IMR-90 (cell line): ENCODE measurements at regions not wholly inside any gene's neighbourhood (a gene's known extent, or its start where the extent isn't known, plus 50 kb on each side); places are given as distances from the start of the nearest gene placed in this dataset.

Experiments
- ATAC-seq: fragments of 200-7000 bp; cut with Tn5 transposase; 2 replicates; pipeline ENCODE4 v1.9.1; 2020; ENCODE audit warnings: low read depth, mild to moderate bottlenecking, moderate library complexity
- BruUV-seq: library from RNA; stranded (reverse); fragments of 400-500 nt; replicated peaks from 2 replicates; lab custom pipeline; 2021; lab: Mats Ljungman, UMichigan
- CTCF ChIA-PET: fragments of 300-600 bp; formaldehyde crosslinking; extraction: SDS; loops from one replicate; lab custom pipeline; 2021; ENCODE audit warnings: antibody characterized with exemption; lab: Yijun Ruan, JAX
- POLR2A ChIA-PET: fragments of 300-600 bp; sonication (Branson Sonifier 250); formaldehyde crosslinking; loops from one replicate; lab custom pipeline; 2022; ENCODE audit warnings: antibody characterized with exemption; ENCODE audit not compliant: unreplicated experiment; lab: Charles Lee
- DNase-seq: peaks from one replicate; pipeline ENCODE4 v3.0.0; 2013
- H2AFZ ChIP-seq: replicated peaks from 2 replicates; pipeline ENCODE3; 2013; ENCODE audit warnings: low read length, mild to moderate bottlenecking; ENCODE audit not compliant: poor library complexity
- H2AK5ac ChIP-seq: 2 replicates; pipeline ENCODE4 v1.6.1; 2013; ENCODE audit warnings: low read depth, low read length, inconsistent platforms
- H2AK9ac ChIP-seq: replicated peaks from 2 replicates; pipeline ENCODE3; 2013; ENCODE audit warnings: mild to moderate bottlenecking, low read depth, low read length, moderate library complexity; ENCODE audit not compliant: poor library complexity
- H2BK120ac ChIP-seq: 2 replicates; pipeline ENCODE4 v1.6.1; 2013; ENCODE audit warnings: low read depth, low read length, inconsistent platforms
- H2BK15ac ChIP-seq: 3 replicates; pipeline ENCODE4 v1.6.1; 2013; ENCODE audit warnings: low read depth, low read length, inconsistent platforms
- H2BK20ac ChIP-seq: 2 replicates; pipeline ENCODE4 v1.6.1; 2013; ENCODE audit warnings: low read depth, mild to moderate bottlenecking, inconsistent platforms, low read length, moderate library complexity
- H2BK5ac ChIP-seq: 2 replicates; pipeline ENCODE4 v1.6.1; 2013; ENCODE audit warnings: mild to moderate bottlenecking, low read depth, low read length, inconsistent platforms; ENCODE audit not compliant: poor library complexity, severe bottlenecking
- H3K14ac ChIP-seq: replicated peaks from 2 replicates; pipeline ENCODE4 v1.6.1; 2013; ENCODE audit warnings: low read depth, low read length, inconsistent platforms
- H3K18ac ChIP-seq: 2 replicates; pipeline ENCODE4 v1.6.1; 2013; ENCODE audit warnings: low read depth, low read length, control low read depth
- H3K23ac ChIP-seq: 2 replicates; pipeline ENCODE4 v1.6.1; 2013; ENCODE audit warnings: low read depth, low read length, inconsistent platforms
- H3K27ac ChIP-seq: 2 replicates; pipeline ENCODE4 v1.5.1; 2013; ENCODE audit warnings: mild to moderate bottlenecking, control low read depth, low read length; ENCODE audit not compliant: insufficient read depth
- H3K27me3 ChIP-seq: 2 replicates; pipeline ENCODE4 v1.6.1; 2013; ENCODE audit warnings: low read length; ENCODE audit not compliant: control insufficient read depth, insufficient read depth
- H3K36me3 ChIP-seq: 2 replicates; pipeline ENCODE4 v1.6.1; 2013; ENCODE audit warnings: low read length, mixed read lengths; ENCODE audit not compliant: control insufficient read depth, insufficient read depth
- H3K4ac ChIP-seq: 2 replicates; pipeline ENCODE4 v1.6.1; 2013; ENCODE audit warnings: low read depth, low read length, inconsistent platforms
- H3K4me1 ChIP-seq: 2 replicates; pipeline ENCODE4 v1.6.1; 2013; ENCODE audit warnings: low read length, mixed read lengths; ENCODE audit not compliant: control insufficient read depth, insufficient read depth
- H3K4me2 ChIP-seq: 2 replicates; pipeline ENCODE4 v1.6.1; 2013; ENCODE audit warnings: low read depth, mild to moderate bottlenecking, control low read depth, low read length, moderate library complexity
- H3K4me3 ChIP-seq: 2 replicates; pipeline ENCODE4 v1.5.1; 2013; ENCODE audit warnings: low read depth, mild to moderate bottlenecking, control low read depth, low read length, moderate library complexity; ENCODE audit not compliant: insufficient read depth
- H3K56ac ChIP-seq: 2 replicates; pipeline ENCODE4 v1.6.1; 2013; ENCODE audit warnings: low read length, inconsistent platforms; ENCODE audit not compliant: insufficient read depth; ENCODE audit errors: extremely low read depth
- H3K79me1 ChIP-seq, 2 experiments: 2 replicates each; pipeline ENCODE4 v1.6.1; 2013; ENCODE audit warnings: low read length in 2 of 2, inconsistent platforms in 1 of 2, low read depth in 1 of 2
- H3K9ac ChIP-seq: 2 replicates; pipeline ENCODE4 v1.6.1; 2013; ENCODE audit warnings: low read depth, low read length, control low read depth
- H3K9me1 ChIP-seq: 2 replicates; pipeline ENCODE4 v1.6.1; 2013; ENCODE audit warnings: low read length, inconsistent platforms; ENCODE audit not compliant: insufficient read depth
- H3K9me3 ChIP-seq: 2 replicates; pipeline ENCODE4 v1.6.1; 2013; ENCODE audit warnings: low read length; ENCODE audit not compliant: control insufficient read depth, insufficient read depth
- H4K20me1 ChIP-seq: 2 replicates; pipeline ENCODE4 v1.6.1; 2013; ENCODE audit warnings: low read length, inconsistent platforms; ENCODE audit not compliant: insufficient read depth
- H4K5ac ChIP-seq: 2 replicates; pipeline ENCODE4 v1.6.1; 2013; ENCODE audit warnings: mild to moderate bottlenecking, low read depth, low read length, control low read depth
- H4K8ac ChIP-seq, 2 experiments: 2 replicates each; pipeline ENCODE4 v1.6.1; 2013; ENCODE audit warnings: low read depth in 2 of 2, low read length in 2 of 2, control low read depth in 1 of 2, inconsistent platforms in 1 of 2
- H4K91ac ChIP-seq: 2 replicates; pipeline ENCODE4 v1.6.1; 2013; ENCODE audit warnings: low read depth, low read length, inconsistent platforms; ENCODE audit not compliant: insufficient read depth
- CHD1 ChIP-seq: IDR thresholded peaks from 2 replicates; pipeline ENCODE4 v1.6.1; 2012; ENCODE audit warnings: low read depth, low read length, improper control_type of control experiment
- CTCF ChIP-seq: conservative IDR thresholded peaks from 2 replicates; pipeline ENCODE4 v1.5.1; 2012; ENCODE audit warnings: mild to moderate bottlenecking, low read depth, low read length, improper control_type of control experiment
- FOS ChIP-seq: fragments of 150-350 bp; IDR thresholded peaks from 2 replicates; pipeline ENCODE4 v1.6.1; 2016; ENCODE audit warnings: low read depth, low read length
- MAFK ChIP-seq: IDR thresholded peaks from 2 replicates; pipeline ENCODE4 v1.6.1; 2012; ENCODE audit warnings: low read depth, low read length, improper control_type of control experiment
- NFE2L2 ChIP-seq: fragments of 150-350 bp; IDR thresholded peaks from 2 replicates; pipeline ENCODE4 v1.6.1; 2016; ENCODE audit warnings: low read depth, mild to moderate bottlenecking, low read length
- RAD21 ChIP-seq: IDR thresholded peaks from 2 replicates; pipeline ENCODE4 v1.6.1; 2012; ENCODE audit warnings: low read length, improper control_type of control experiment
- RCOR1 ChIP-seq: IDR thresholded peaks from 2 replicates; pipeline ENCODE4 v1.6.1; 2012; ENCODE audit warnings: mild to moderate bottlenecking, low read length, improper control_type of control experiment; ENCODE audit not compliant: insufficient replicate concordance
- SMC3 ChIP-seq: fragments of 150-350 bp; IDR thresholded peaks from 2 replicates; pipeline ENCODE4 v1.6.1; 2016; ENCODE audit warnings: low read depth, mild to moderate bottlenecking, antibody characterized with exemption, low read length, moderate library complexity
- WGBS, 2 experiments: methylation state at CpG; one replicate each; pipeline versions ENCODE4 v1.1.5 to v1.1.7; 2013; ENCODE audit warnings: missing lambda C conversion rate in 2 of 2; ENCODE audit not compliant: insufficient read length in 1 of 2; ENCODE audit errors: extremely low coverage in 2 of 2; 5-methylcytosine and 5-hydroxymethylcytosine counted together
- dilution Hi-C: fragments of 300-500 bp; cut with HindIII; formaldehyde crosslinking; loops from one replicate; pipeline ENCODE4 v1.14.3; 2018; ENCODE audit warnings: low sequenced_read_pairs; ENCODE audit not compliant: unreplicated experiment
- in situ Hi-C: fragments of 300-500 bp; cut with MboI; formaldehyde crosslinking; loops from 3 replicates; pipeline ENCODE4 v1.14.3; 2019; ENCODE audit warnings: low sequenced_read_pairs, inconsistent platforms, mixed read lengths
- intact Hi-C: fragments of 100-400 bp; cut with micrococcal nuclease; formaldehyde crosslinking; loops from 2 replicates; pipeline ENCODE4 v1.10.0; 2022

GRCh38 chr2:221205103-221205673 lies 366.9 kb downstream of the EPHA4 start:
- no TSS peak for BruUV-seq
- Histone ChIP-seq H3K4ac (no peak overlapping the region), H2BK5ac (no peak overlapping the region), H3K9me1 (no peaks in the 10 kb centered on the region), H2BK20ac (no peak overlapping the region), H3K27ac (no peak overlapping the region), H3K79me1 (no peaks in the 10 kb centered on the region), H2AK5ac (no peak overlapping the region), H3K9me3 (no peaks in the 10 kb centered on the region), H3K27me3 (no peaks in the 10 kb centered on the region), H2BK15ac (no peak overlapping the region), H4K8ac (no peak overlapping the region), H3K4me1 (no peaks in the 10 kb centered on the region), H3K4me2 (no peak overlapping the region), H2AK9ac (no peak overlapping the region), H3K56ac (no peak overlapping the region), H3K18ac (no peak overlapping the region), H2AFZ (no peak overlapping the region), H3K14ac (no peak overlapping the region), H4K5ac (no peak overlapping the region), H4K20me1 (no peaks in the 10 kb centered on the region), H3K23ac (no peak overlapping the region), H3K4me3 (no peak overlapping the region), H3K36me3 (no peaks in the 10 kb centered on the region), H2BK120ac (no peak overlapping the region), H3K9ac (no peak overlapping the region), H4K91ac (no peak overlapping the region)
- TF ChIP-seq CHD1 (no peak), CTCF (no peak), RCOR1 (no peak), NFE2L2 (no peak), RAD21 (no peak), FOS (no peak), SMC3 (no peak), MAFK (no peak)
- WGBS, 2 experiments = 50% methylated on average over 2 of the region's 5 CpGs; no CpG with 5 or more reads in 1 of the 2 experiments
- dilution Hi-C loops (no loop called here), in situ Hi-C loops (no loop called here), intact Hi-C loops (no loop called here)
- ATAC-seq (no peak), DNase-seq (no peak)
- ChIA-PET POLR2A (no interaction called here), CTCF (no interaction called here)
